Prostate gland (tissue), 2 donors: ENCODE measurements at regions not wholly inside any gene's neighbourhood (a gene's known extent, or its start where the extent isn't known, plus 50 kb on each side); places are given as distances from the start of the nearest gene placed in this dataset.

Source experiments
- DNase-seq: peaks from one replicate; pipeline ENCODE4 v3.0.0-alpha.2; 2019; ENCODE audit warnings: low spot score
- H3K27ac ChIP-seq, 2 donors: fragments of 200-600 bp; sonication (generic); 2 replicates each; pipeline ENCODE4 v1.5.1; 2017 to 2019
- H3K27me3 ChIP-seq: fragments of 200-600 bp; sonication (generic); replicated peaks from 2 replicates; pipeline ENCODE4 v1.5.1; 2019; ENCODE audit not compliant: insufficient read depth
- H3K36me3 ChIP-seq, 2 donors: fragments of 200-600 bp; sonication (generic); 1 replicate in 1 of 2; 2 replicates in 1 of 2; pipeline versions ENCODE4 v1.5.1 to v1.8.1; 2017 to 2019
- H3K4me1 ChIP-seq: fragments of 200-600 bp; sonication (generic); replicated peaks from 2 replicates; pipeline ENCODE4 v1.5.1; 2019
- H3K4me3 ChIP-seq, 2 donors: fragments of 200-600 bp; sonication (generic); 2 replicates each; pipeline ENCODE4 v1.5.1; 2017 to 2019
- H3K9me3 ChIP-seq: fragments of 200-600 bp; sonication (generic); 2 replicates; pipeline ENCODE4 v1.5.1; 2017
- CTCF ChIP-seq, 4 experiments: fragments of 200-600 bp in 2 of 4; fragments of 450-650 bp in 2 of 4; sonication (generic) in 2 of 4; IDR thresholded peaks; 1 replicate in 3 of 4; 2 replicates in 1 of 4; pipeline ENCODE4 v1.5.1; 2016 to 2019; ENCODE audit warnings: antibody characterized with exemption in 4 of 4, mild to moderate bottlenecking in 2 of 4, moderate library complexity in 2 of 4
- POLR2A ChIP-seq: fragments of 450-650 bp; IDR thresholded peaks from one replicate; pipeline ENCODE4 v1.6.1; 2016; ENCODE audit warnings: antibody characterized with exemption, mild to moderate bottlenecking
- POLR2AphosphoS5 ChIP-seq: sonication (generic); formaldehyde crosslinking; IDR thresholded peaks from one replicate; pipeline ENCODE4 v1.6.1; 2017; ENCODE audit warnings: antibody characterized with exemption
- WGBS: methylation state at CpG from one replicate; pipeline ENCODE4 v1.1.5; 2018; 5-methylcytosine and 5-hydroxymethylcytosine counted together
- intact Hi-C: fragments of 100-400 bp; cut with DNase I; formaldehyde crosslinking; loops from one replicate; pipeline ENCODE4 v1.14.2; 2022

- H3K9me3 ChIP-seq = no peaks in the 10 kb centered on the region
- 64% methylated on average over 4 of the region's 4 CpGs for WGBS
- H3K27ac ChIP-seq = no peak overlapping the region
- TF ChIP-seq POLR2A = no peak
- no peak for TF ChIP-seq CTCF (IDR thresholded peaks at IDR 0.05)
- TF ChIP-seq POLR2AphosphoS5 = no peak
- H3K4me3 ChIP-seq = no peak overlapping the region
- H3K27me3 ChIP-seq = no peaks in the 10 kb centered on the region
- intact Hi-C loops = no loop called here
- DNase-seq = no peak
- no peaks in the 10 kb centered on the region for H3K4me1 ChIP-seq
- H3K36me3 ChIP-seq = no peaks in the 10 kb centered on the region
Observed at GRCh38 chr2:198385326-198385725, 580.9 kb downstream of the PLCL1 start.

- no peak for TF ChIP-seq POLR2AphosphoS5
- no peak for TF ChIP-seq POLR2A
- TF ChIP-seq CTCF (IDR thresholded peaks at IDR 0.05) = no peak
- intact Hi-C loops = no loop called here
- Histone ChIP-seq H3K9me3 (no peaks in the 10 kb centered on the region), H3K4me1 (no peaks in the 10 kb centered on the region), H3K27me3 (no peaks in the 10 kb centered on the region), H3K36me3 (no peaks in the 10 kb centered on the region), H3K27ac (no peak overlapping the region), H3K4me3 (no peak overlapping the region)
- DNase-seq = no peak
Observed at GRCh38 chr2:198383392-198383791, 579.0 kb downstream of the PLCL1 start.

GRCh38 chr2:198382811-198383210 is 578.4 kb downstream of the PLCL1 start:
- intact Hi-C loops = no loop called here

GRCh38 chr2:198376677-198377076 is 572.3 kb downstream of the PLCL1 start:
- H3K4me3 ChIP-seq = no peak overlapping the region
- H3K36me3 ChIP-seq = no peaks in the 10 kb centered on the region
- no peak overlapping the region for H3K27ac ChIP-seq
- WGBS = 92% methylated on average over 5 of the region's 5 CpGs
- no peaks in the 10 kb centered on the region for H3K27me3 ChIP-seq
- H3K4me1 ChIP-seq = no peaks in the 10 kb centered on the region
- H3K9me3 ChIP-seq = no peaks in the 10 kb centered on the region
- no peak for DNase-seq
- intact Hi-C loops = no loop called here
- no peak for TF ChIP-seq POLR2A
- TF ChIP-seq CTCF (IDR thresholded peaks at IDR 0.05) = no peak
- no peak for TF ChIP-seq POLR2AphosphoS5

More at GRCh38 chr2:198382811-198383210, 578.4 kb downstream of the PLCL1 start:
- TF ChIP-seq CTCF (IDR thresholded peaks at IDR 0.05) (no peak), POLR2AphosphoS5 (no peak), POLR2A (no peak)
- H3K36me3 ChIP-seq = no peaks in the 10 kb centered on the region
- no peak for DNase-seq
- H3K4me3 ChIP-seq = no peak overlapping the region
- H3K4me1 ChIP-seq = no peaks in the 10 kb centered on the region
- no peak overlapping the region for H3K27ac ChIP-seq
- H3K9me3 ChIP-seq = no peaks in the 10 kb centered on the region
- H3K27me3 ChIP-seq = no peaks in the 10 kb centered on the region

GRCh38 chr2:198375083-198375410 is 570.7 kb downstream of the PLCL1 start:
- Histone ChIP-seq H3K27me3 (no peaks in the 10 kb centered on the region), H3K36me3 (no peaks in the 10 kb centered on the region), H3K9me3 (no peaks in the 10 kb centered on the region), H3K4me1 (no peaks in the 10 kb centered on the region), H3K27ac (no peak overlapping the region), H3K4me3 (no peak overlapping the region)
- DNase-seq = no peak
- TF ChIP-seq CTCF (IDR thresholded peaks at IDR 0.05) = no peak
- TF ChIP-seq POLR2A = no peak
- no peak for TF ChIP-seq POLR2AphosphoS5
- WGBS = 69% methylated on average over 4 of the region's 4 CpGs
- intact Hi-C loops = no loop called here
